Fibroblast of lung (primary cell): ENCODE measurements at regions not wholly inside any gene's neighbourhood (a gene's known extent, or its start where the extent isn't known, plus 50 kb on each side); places are given as distances from the start of the nearest gene placed in this dataset.

Experiments used
- EZH2 ChIP-seq: IDR thresholded peaks from 2 replicates; pipeline ENCODE4 v1.5.1; 2012; ENCODE audit warnings: low read length, control low read depth, mild to moderate bottlenecking; ENCODE audit errors: missing control alignments
- TF ChIP-seq, protein P1 (sequence below), 2 donors: IDR thresholded peaks in 1 of 2; conservative IDR thresholded peaks in 1 of 2; 1 replicate in 1 of 2; 2 replicates in 1 of 2; pipeline ENCODE4 v1.5.1; 2011 to 2012; ENCODE audit warnings: low read length in 2 of 2, control low read depth in 1 of 2, inconsistent platforms in 1 of 2, low read depth in 1 of 2, mild to moderate bottlenecking in 1 of 2

DNA sequence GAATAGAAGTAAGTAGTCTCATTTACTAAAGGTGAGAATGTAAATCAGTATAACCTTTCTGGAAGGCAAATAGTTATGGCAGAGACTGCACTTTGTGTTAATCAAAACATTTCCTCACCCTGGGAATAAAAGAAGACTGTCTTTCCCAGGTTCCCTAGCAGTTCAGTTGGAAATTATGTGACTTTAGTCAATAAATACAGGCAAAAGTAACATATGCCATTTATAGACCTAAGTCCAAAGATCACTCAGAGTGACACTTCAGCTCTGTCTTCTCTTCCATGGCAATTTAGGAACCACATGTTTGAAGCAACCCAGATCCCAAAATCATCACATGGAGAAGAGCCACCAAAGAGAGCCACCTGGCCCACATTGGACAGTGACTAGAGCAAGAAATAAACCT lies 160.7 kb upstream of the SV2C start:
- TF ChIP-seq, protein P1, sequence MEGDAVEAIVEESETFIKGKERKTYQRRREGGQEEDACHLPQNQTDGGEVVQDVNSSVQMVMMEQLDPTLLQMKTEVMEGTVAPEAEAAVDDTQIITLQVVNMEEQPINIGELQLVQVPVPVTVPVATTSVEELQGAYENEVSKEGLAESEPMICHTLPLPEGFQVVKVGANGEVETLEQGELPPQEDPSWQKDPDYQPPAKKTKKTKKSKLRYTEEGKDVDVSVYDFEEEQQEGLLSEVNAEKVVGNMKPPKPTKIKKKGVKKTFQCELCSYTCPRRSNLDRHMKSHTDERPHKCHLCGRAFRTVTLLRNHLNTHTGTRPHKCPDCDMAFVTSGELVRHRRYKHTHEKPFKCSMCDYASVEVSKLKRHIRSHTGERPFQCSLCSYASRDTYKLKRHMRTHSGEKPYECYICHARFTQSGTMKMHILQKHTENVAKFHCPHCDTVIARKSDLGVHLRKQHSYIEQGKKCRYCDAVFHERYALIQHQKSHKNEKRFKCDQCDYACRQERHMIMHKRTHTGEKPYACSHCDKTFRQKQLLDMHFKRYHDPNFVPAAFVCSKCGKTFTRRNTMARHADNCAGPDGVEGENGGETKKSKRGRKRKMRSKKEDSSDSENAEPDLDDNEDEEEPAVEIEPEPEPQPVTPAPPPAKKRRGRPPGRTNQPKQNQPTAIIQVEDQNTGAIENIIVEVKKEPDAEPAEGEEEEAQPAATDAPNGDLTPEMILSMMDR (conservative IDR thresholded peaks at IDR 0.05 in 1 of 2, IDR thresholded peaks at IDR 0.05 in 1 of 2; ENCODE audit: low read depth in 1 of 2, low read length in 2 of 2) = no peak
- no peak for TF ChIP-seq EZH2
